ENCODE measurements at regions not wholly inside any gene's neighbourhood (a gene's known extent, or its start where the extent isn't known, plus 50 kb on each side); places are given as distances from the start of the nearest gene placed in this dataset.

GRCh38 chr13:37295071-37295470 is 189.6 kb upstream of the CSNK1A1L start:
- TF ChIP-seq PKNOX1 (IDR thresholded peaks at IDR 0.05), result no peak
- no peak for TF ChIP-seq FOXM1 (IDR thresholded peaks at IDR 0.05; ENCODE audit: borderline replicate concordance)
- TF ChIP-seq SP1 (IDR thresholded peaks at IDR 0.05), result no peak
- no peak for TF ChIP-seq NFRKB (IDR thresholded peaks at IDR 0.05)
- TF ChIP-seq FOXA1 (IDR thresholded peaks at IDR 0.05), result no peak
- TF ChIP-seq HDGF (IDR thresholded peaks at IDR 0.05; ENCODE audit: borderline replicate concordance), result no peak
- TF ChIP-seq ELF4 (IDR thresholded peaks at IDR 0.05), result no peak
- TF ChIP-seq TARDBP (IDR thresholded peaks at IDR 0.05), result no peak
- no peak for TF ChIP-seq L3MBTL2 (conservative IDR thresholded peaks at IDR 0.05)
- no peak for TF ChIP-seq ZNF384 (IDR thresholded peaks at IDR 0.05)
- TF ChIP-seq BHLHE40 (IDR thresholded peaks at IDR 0.05; ENCODE audit: borderline replicate concordance), result no peak
- no peak for TF ChIP-seq SUZ12 (IDR thresholded peaks at IDR 0.05)
- TF ChIP-seq CTBP1 (IDR thresholded peaks at IDR 0.05; ENCODE audit: borderline replicate concordance), result no peak

Data from HEK293T (cell line).